ENCODE measurements at regions not wholly inside any gene's neighbourhood (a gene's known extent, or its start where the extent isn't known, plus 50 kb on each side); places are given as distances from the start of the nearest gene placed in this dataset.

GRCh38 chr12:130216031-130216430, 53.8 kb downstream of the FZD10 start:
- no peak for DNase-seq

- no peak for DNase-seq
Observed at GRCh38 chr12:130218682-130219081, 56.4 kb downstream of the FZD10 start.

GRCh38 chr12:130219929-130220705, 57.9 kb downstream of the FZD10 start:
- DNase-seq = no peak

GRCh38 chr12:130220706-130221100, 58.4 kb downstream of the FZD10 start:
- DNase-seq = no peak

GRCh38 chr12:130222519-130223218, 60.4 kb downstream of the FZD10 start:
- DNase-seq = no peak

GRCh38 chr12:130223767-130224244, 61.5 kb downstream of the FZD10 start:
- no peak for DNase-seq

GRCh38 chr12:130224613-130225012, 62.3 kb downstream of the FZD10 start:
- DNase-seq = no peak

GRCh38 chr12:130225347-130225746, 63.1 kb downstream of the FZD10 start:
- DNase-seq = no peak

GRCh38 chr12:130226126-130226525, 63.9 kb downstream of the FZD10 start:
- no peak for DNase-seq

- DNase-seq = no peak
Observed at GRCh38 chr12:130226771-130227170, 64.5 kb downstream of the FZD10 start.

GRCh38 chr12:130227641-130228040, 65.4 kb downstream of the FZD10 start:
- DNase-seq = no peak

GRCh38 chr12:130236446-130236845, 74.2 kb downstream of the FZD10 start:
- DNase-seq = no peak

GRCh38 chr12:130240831-130241590, 78.7 kb downstream of the FZD10 start:
- no peak for DNase-seq

GRCh38 chr12:130242506-130242905, 80.2 kb downstream of the FZD10 start:
- no peak for DNase-seq

GRCh38 chr12:130245251-130245650, 83.0 kb downstream of the FZD10 start:
- DNase-seq = no peak

- no peak for DNase-seq
Observed at GRCh38 chr12:130246560-130246959, 84.3 kb downstream of the FZD10 start.

- DNase-seq = no peak
Observed at GRCh38 chr12:130247634-130248237, 85.5 kb downstream of the FZD10 start.

- no peak for DNase-seq
Observed at GRCh38 chr12:130249376-130249775, 87.1 kb downstream of the FZD10 start.

- DNase-seq = no peak
Observed at GRCh38 chr12:130251236-130251780, 86.4 kb upstream of the PIWIL1 start.

GRCh38 chr12:130253866-130254265, 83.8 kb upstream of the PIWIL1 start:
- no peak for DNase-seq

- no peak for DNase-seq
Observed at GRCh38 chr12:130254461-130255276, 83.0 kb upstream of the PIWIL1 start.

GRCh38 chr12:130258863-130259262, 78.8 kb upstream of the PIWIL1 start:
- DNase-seq = no peak
